ENCODE measurements at regions not wholly inside any gene's neighbourhood (a gene's known extent, or its start where the extent isn't known, plus 50 kb on each side); places are given as distances from the start of the nearest gene placed in this dataset.
"Not testable (repeated sequence)": the region's sequence is repeated elsewhere in the genome, so short reads cannot be mapped to it uniquely, and the experiment has no call there.

- DNase-seq (ENCODE audit: low spot score), result no peak
- ATAC-seq, result no peak
Observed at GRCh38 chrY:12358337-12358736, 342.7 kb upstream of the USP9Y start.

GRCh38 chrY:12359867-12360266 is 341.2 kb upstream of the USP9Y start:
- DNase-seq (ENCODE audit: low spot score) (no peak), ATAC-seq (no peak)

GRCh38 chrY:12360496-12360895 is 340.5 kb upstream of the USP9Y start:
- ATAC-seq, result no peak
- no peak for DNase-seq (ENCODE audit: low spot score)

GRCh38 chrY:12365311-12365910 is 335.6 kb upstream of the USP9Y start:
- ATAC-seq, result no peak
- no peak for DNase-seq (ENCODE audit: low spot score)

- not testable (repeated sequence) for DNase-seq (ENCODE audit: low spot score); ATAC-seq
Observed at GRCh38 chrY:12374588-12374987, 326.4 kb upstream of the USP9Y start.

- ATAC-seq (peak; percentile 88), DNase-seq (ENCODE audit: low spot score) (peak; percentile 67)
Observed at GRCh38 chrY:12391655-12392559, 309.1 kb upstream of the USP9Y start.

- DNase-seq (ENCODE audit: low spot score), result no peak
- ATAC-seq, result no peak
Observed at GRCh38 chrY:12393190-12393589, 307.8 kb upstream of the USP9Y start.

- DNase-seq (ENCODE audit: low spot score), result not testable (repeated sequence)
Observed at GRCh38 chrY:12395381-12396120, 305.5 kb upstream of the USP9Y start.

GRCh38 chrY:12403916-12404315 is 297.1 kb upstream of the USP9Y start:
- ATAC-seq, result no peak
- no peak for DNase-seq (ENCODE audit: low spot score)

More at GRCh38 chrY:12395381-12396120, 305.5 kb upstream of the USP9Y start:
- not testable (repeated sequence) for ATAC-seq

GRCh38 chrY:12408236-12408635 is 292.8 kb upstream of the USP9Y start:
- DNase-seq (ENCODE audit: low spot score) (no peak), ATAC-seq (no peak)

GRCh38 chrY:12410696-12411095 is 290.3 kb upstream of the USP9Y start:
- no peak for DNase-seq (ENCODE audit: low spot score)
- ATAC-seq, result no peak

GRCh38 chrY:12421072-12421787 is 279.8 kb upstream of the USP9Y start:
- ATAC-seq (peak; percentile 98), DNase-seq (ENCODE audit: low spot score) (peak; percentile 72)

GRCh38 chrY:12421788-12422124 is 279.3 kb upstream of the USP9Y start:
- peak; percentile 50 for ATAC-seq

GRCh38 chrY:12422536-12422935 is 278.5 kb upstream of the USP9Y start:
- ATAC-seq, result no peak

More at GRCh38 chrY:12421788-12422124, 279.3 kb upstream of the USP9Y start:
- no peak for DNase-seq (ENCODE audit: low spot score)

GRCh38 chrY:12423416-12424252 is 277.4 kb upstream of the USP9Y start:
- no peak for ATAC-seq
- DNase-seq (ENCODE audit: low spot score), result no peak

More at GRCh38 chrY:12422536-12422935, 278.5 kb upstream of the USP9Y start:
- no peak for DNase-seq (ENCODE audit: low spot score)

- DNase-seq (ENCODE audit: low spot score), result no peak
- no peak for ATAC-seq
Observed at GRCh38 chrY:12425506-12425905, 275.5 kb upstream of the USP9Y start.

GRCh38 chrY:12427361-12427760 is 273.7 kb upstream of the USP9Y start:
- no peak for DNase-seq (ENCODE audit: low spot score)
- no peak for ATAC-seq

- ATAC-seq, result no peak
- no peak for DNase-seq (ENCODE audit: low spot score)
Observed at GRCh38 chrY:12431546-12431945, 269.5 kb upstream of the USP9Y start.

GRCh38 chrY:12438823-12439222 is 262.2 kb upstream of the USP9Y start:
- ATAC-seq; DNase-seq (ENCODE audit: low spot score): not testable (repeated sequence)

- DNase-seq (ENCODE audit: low spot score) (no peak), ATAC-seq (no peak)
Observed at GRCh38 chrY:12444200-12444599, 256.8 kb upstream of the USP9Y start.
